ENCODE measurements at regions not wholly inside any gene's neighbourhood (a gene's known extent, or its start where the extent isn't known, plus 50 kb on each side); places are given as distances from the start of the nearest gene placed in this dataset.

- no peak for TF ChIP-seq CTBP1 (IDR thresholded peaks at IDR 0.05; ENCODE audit: borderline replicate concordance)
- no peak for TF ChIP-seq FOXA1 (IDR thresholded peaks at IDR 0.05)
- no peak for TF ChIP-seq NFRKB (IDR thresholded peaks at IDR 0.05)
- no peak for TF ChIP-seq SUZ12 (IDR thresholded peaks at IDR 0.05)
- no peak for TF ChIP-seq ARNT (IDR thresholded peaks at IDR 0.05)
- TF ChIP-seq HDGF (IDR thresholded peaks at IDR 0.05; ENCODE audit: borderline replicate concordance) = no peak
- TF ChIP-seq FOXK2 (IDR thresholded peaks at IDR 0.05) = no peak
- no peak for TF ChIP-seq FOXM1 (IDR thresholded peaks at IDR 0.05; ENCODE audit: borderline replicate concordance)
- TF ChIP-seq ELF4 (IDR thresholded peaks at IDR 0.05) = no peak
- TF ChIP-seq SP1 (IDR thresholded peaks at IDR 0.05) = no peak
Measured at GRCh38 chr7:125033506-125033905, 103.9 kb upstream of the POT1 start.

Data from HEK293T (cell line).